Activated CD4-positive, alpha-beta memory T cell treated with anti-CD3 and anti-CD28 coated beads, Interleukin-2, amount 10 ng/mL, durations not matched to agents 7 days and 5 days (primary cell): ENCODE measurements at regions not wholly inside any gene's neighbourhood (a gene's known extent, or its start where the extent isn't known, plus 50 kb on each side); places are given as distances from the start of the nearest gene placed in this dataset.

ENCODE experiments used
- CTCF ChIA-PET: fragments of 350-600 bp; sonication (Branson Sonifier 250); formaldehyde crosslinking; loops from one replicate; lab custom pipeline; 2021; ENCODE audit warnings: antibody characterized with exemption, inconsistent platforms; lab: Charles Lee
- POLR2A ChIA-PET: fragments of 350-600 bp; sonication (Branson Sonifier 250); formaldehyde crosslinking; loops from one replicate; lab custom pipeline; 2021; ENCODE audit warnings: antibody characterized with exemption; lab: Charles Lee
- DNase-seq: peaks from one replicate; pipeline ENCODE4 v3.0.0-alpha.2; 2020
- H3K27ac Mint-ChIP-seq: one replicate; pipeline ENCODE4 v1.8.0; 2021; ENCODE audit warnings: mild to moderate bottlenecking, mixed read lengths
- H3K27me3 Mint-ChIP-seq: one replicate; pipeline ENCODE4 v1.8.0; 2021; ENCODE audit warnings: mixed read lengths
- H3K36me3 Mint-ChIP-seq: one replicate; pipeline ENCODE4 v1.8.0; 2021; ENCODE audit warnings: low read depth, mixed read lengths
- H3K4me1 Mint-ChIP-seq: one replicate; pipeline ENCODE4 v1.8.0; 2021; ENCODE audit warnings: mixed read lengths
- H3K4me3 Mint-ChIP-seq: one replicate; pipeline ENCODE4 v1.8.0; 2021; ENCODE audit warnings: mild to moderate bottlenecking, mixed read lengths
- H3K9me3 Mint-ChIP-seq: one replicate; pipeline ENCODE4 v1.8.0; 2021; ENCODE audit warnings: mixed read lengths

DNA sequence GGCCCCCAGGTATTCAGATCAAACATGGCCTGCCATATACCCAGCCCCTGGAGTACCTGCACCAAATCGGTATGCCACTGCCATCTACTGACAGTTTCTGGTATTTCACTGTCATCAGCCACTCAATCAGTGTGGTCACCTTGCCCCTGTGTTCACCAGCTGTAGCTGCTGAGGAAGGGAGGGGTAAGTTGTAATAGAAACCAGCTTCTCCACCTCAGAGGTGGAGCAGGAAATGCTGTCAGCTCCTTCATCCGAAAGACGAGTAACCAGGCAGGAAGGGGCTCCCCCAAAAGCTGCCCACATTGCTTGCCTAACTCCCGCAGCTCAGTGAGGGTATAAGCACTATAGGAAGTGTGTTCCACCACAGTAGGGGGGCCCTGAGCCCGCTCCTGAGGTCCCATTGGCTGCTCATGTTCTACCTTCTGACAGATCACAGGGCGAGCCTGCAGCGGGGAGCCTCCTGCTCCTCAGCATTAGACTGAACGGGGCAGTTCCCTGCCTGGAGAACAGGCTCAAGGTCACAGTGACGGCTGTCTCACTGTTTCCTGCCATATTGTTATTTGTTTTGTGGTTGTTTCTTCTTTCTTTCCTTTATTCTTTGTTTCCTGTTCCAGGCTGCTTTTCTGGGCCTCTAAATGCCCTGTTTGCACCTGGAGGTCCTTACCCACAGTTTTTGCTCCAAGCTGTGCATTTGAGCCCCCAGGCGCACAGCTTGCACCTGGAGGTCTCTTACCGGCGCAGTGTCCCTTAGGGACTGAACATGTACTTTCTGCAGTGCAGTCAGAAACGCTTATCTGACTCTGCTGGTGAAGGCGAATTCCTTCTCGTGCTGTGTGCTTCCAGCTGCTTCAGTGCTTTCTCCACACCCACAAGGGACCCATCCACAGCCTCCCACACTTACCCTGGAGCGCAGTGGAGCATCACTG, 1638.3 kb downstream of the MRPL39 start:
- Mint-ChIP-seq H3K4me3 (peak overlapping the region; percentile 31), H3K27me3 (no peaks in the 10 kb centered on the region), H3K36me3 (no peaks in the 10 kb centered on the region), H3K4me1 (peaks cover 28% of the 10 kb centered on the region), H3K9me3 (no peaks in the 10 kb centered on the region), H3K27ac (peak overlapping the region; percentile 88)
- ChIA-PET POLR2A (interaction anchor here (1.1 kb wide), 1 partner anchor 107 kb away, joined by 3 read pairs; no protein-coding TSS in a partner anchor), CTCF (interaction anchor here (0.6 to 1.7 kb wide), 7 partner anchors 13 to 1177 kb away, joined by 3 to 16 read pairs (median 5); no protein-coding TSS in a partner anchor)
- peak; percentile 85 for DNase-seq

DNA sequence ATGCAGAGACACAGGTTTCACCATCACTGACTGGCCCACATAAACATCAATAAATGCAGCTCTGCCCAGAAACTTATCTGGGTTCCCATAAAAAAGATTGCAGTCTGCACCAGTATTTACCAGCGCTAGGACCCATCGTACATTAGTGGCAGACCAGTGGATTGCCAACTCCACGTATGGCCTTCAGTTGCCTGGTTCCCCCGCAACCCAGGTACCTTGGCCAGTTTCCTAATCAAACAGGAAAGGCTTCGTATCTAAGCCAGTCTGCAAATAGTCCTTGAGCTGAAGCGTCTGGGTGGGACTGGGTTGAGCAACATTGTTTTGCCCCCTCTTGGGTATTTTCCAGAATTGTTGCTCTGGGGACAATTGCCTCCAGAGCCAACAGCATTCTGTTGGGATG, 1639.3 kb downstream of the MRPL39 start:
- H3K9me3 Mint-ChIP-seq: no peaks in the 10 kb centered on the region
- H3K4me1 Mint-ChIP-seq: peaks cover 29% of the 10 kb centered on the region
- H3K27ac Mint-ChIP-seq: no peak overlapping the region
- H3K27me3 Mint-ChIP-seq: no peaks in the 10 kb centered on the region
- DNase-seq: no peak
- POLR2A ChIA-PET: no interaction called here
- H3K4me3 Mint-ChIP-seq: no peak overlapping the region
- no peaks in the 10 kb centered on the region for H3K36me3 Mint-ChIP-seq
- CTCF ChIA-PET: interaction anchor here (1.7 kb wide), 1 partner anchor 12 kb away, joined by 6 read pairs; no protein-coding TSS in a partner anchor

GRCh38 chr21:23963454-23963853, 1643.8 kb downstream of the MRPL39 start:
- no peaks in the 10 kb centered on the region for H3K9me3 Mint-ChIP-seq
- DNase-seq: no peak
- H3K36me3 Mint-ChIP-seq: no peaks in the 10 kb centered on the region
- H3K27ac Mint-ChIP-seq: no peak overlapping the region
- CTCF ChIA-PET: no interaction called here
- no peak overlapping the region for H3K4me3 Mint-ChIP-seq
- H3K27me3 Mint-ChIP-seq: peaks cover 2% of the 10 kb centered on the region
- POLR2A ChIA-PET: no interaction called here
- peaks cover 9% of the 10 kb centered on the region for H3K4me1 Mint-ChIP-seq

GRCh38 chr21:23960769-23961168, 1646.5 kb downstream of the MRPL39 start:
- peaks cover 3% of the 10 kb centered on the region for H3K4me1 Mint-ChIP-seq
- no peaks in the 10 kb centered on the region for H3K9me3 Mint-ChIP-seq
- H3K36me3 Mint-ChIP-seq: no peaks in the 10 kb centered on the region
- CTCF ChIA-PET: no interaction called here
- peaks cover 5% of the 10 kb centered on the region for H3K27me3 Mint-ChIP-seq
- no peak overlapping the region for H3K27ac Mint-ChIP-seq
- no peak overlapping the region for H3K4me3 Mint-ChIP-seq
- POLR2A ChIA-PET: no interaction called here
- no peak for DNase-seq

DNA sequence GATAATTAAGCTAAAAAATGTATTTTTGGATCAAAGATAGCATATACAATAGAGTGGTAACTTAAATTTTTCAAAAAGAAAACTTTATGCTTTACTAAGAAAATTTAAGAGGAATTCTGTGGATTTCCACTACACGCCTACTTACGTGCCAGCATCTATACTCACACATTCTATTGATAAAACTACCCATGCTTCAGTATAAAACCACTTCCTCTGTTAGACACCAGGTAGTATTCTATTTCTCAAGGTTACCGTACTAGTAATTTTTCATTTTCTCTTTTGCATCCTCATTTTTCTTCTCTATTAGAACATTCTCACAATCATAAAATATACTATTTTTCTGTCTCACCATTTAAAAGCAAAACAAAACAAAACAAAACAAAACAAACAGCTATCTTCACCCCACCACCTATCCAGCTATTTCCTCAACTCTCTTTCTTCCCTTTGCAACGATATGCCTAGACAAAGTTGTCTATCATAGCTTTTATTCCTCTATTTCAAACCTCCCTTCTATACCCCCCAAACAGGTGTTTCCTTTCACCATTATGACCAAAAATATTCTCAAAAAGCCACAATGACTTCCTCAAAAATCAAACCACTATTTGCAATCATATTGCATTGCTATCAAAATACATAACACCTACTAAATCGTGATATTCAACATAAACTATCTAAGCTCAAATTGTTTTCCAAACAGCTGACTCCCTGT, 1652.0 kb downstream of the MRPL39 start:
- H3K27ac Mint-ChIP-seq: no peak overlapping the region
- peaks cover 16% of the 10 kb centered on the region for H3K4me1 Mint-ChIP-seq
- H3K4me3 Mint-ChIP-seq: no peak overlapping the region
- DNase-seq: no peak
- CTCF ChIA-PET: interaction anchor here (1.4 to 1.7 kb wide), 2 partner anchors 13 to 19 kb away, joined by 4 to 6 read pairs; no protein-coding TSS in a partner anchor
- H3K9me3 Mint-ChIP-seq: no peaks in the 10 kb centered on the region
- POLR2A ChIA-PET: interaction anchor here (0.8 kb wide), 1 partner anchor 11 kb away, joined by 3 read pairs; no protein-coding TSS in a partner anchor
- peaks cover 5% of the 10 kb centered on the region for H3K27me3 Mint-ChIP-seq
- H3K36me3 Mint-ChIP-seq: no peaks in the 10 kb centered on the region

GRCh38 chr21:23952269-23952668, 1655.0 kb downstream of the MRPL39 start:
- Mint-ChIP-seq H3K9me3 (no peaks in the 10 kb centered on the region), H3K36me3 (no peaks in the 10 kb centered on the region), H3K4me3 (no peak overlapping the region), H3K27ac (no peak overlapping the region), H3K4me1 (peaks cover 27% of the 10 kb centered on the region), H3K27me3 (peaks cover 2% of the 10 kb centered on the region)
- CTCF ChIA-PET: no interaction called here
- POLR2A ChIA-PET: no interaction called here
- no peak for DNase-seq

GRCh38 chr21:23951251-23951650, 1656.0 kb downstream of the MRPL39 start:
- DNase-seq: no peak
- H3K4me1 Mint-ChIP-seq: peaks cover 27% of the 10 kb centered on the region
- H3K27ac Mint-ChIP-seq: no peak overlapping the region
- no peaks in the 10 kb centered on the region for H3K9me3 Mint-ChIP-seq
- ChIA-PET CTCF (no interaction called here), POLR2A (no interaction called here)
- no peaks in the 10 kb centered on the region for H3K36me3 Mint-ChIP-seq
- no peak overlapping the region for H3K4me3 Mint-ChIP-seq
- H3K27me3 Mint-ChIP-seq: no peaks in the 10 kb centered on the region

DNA sequence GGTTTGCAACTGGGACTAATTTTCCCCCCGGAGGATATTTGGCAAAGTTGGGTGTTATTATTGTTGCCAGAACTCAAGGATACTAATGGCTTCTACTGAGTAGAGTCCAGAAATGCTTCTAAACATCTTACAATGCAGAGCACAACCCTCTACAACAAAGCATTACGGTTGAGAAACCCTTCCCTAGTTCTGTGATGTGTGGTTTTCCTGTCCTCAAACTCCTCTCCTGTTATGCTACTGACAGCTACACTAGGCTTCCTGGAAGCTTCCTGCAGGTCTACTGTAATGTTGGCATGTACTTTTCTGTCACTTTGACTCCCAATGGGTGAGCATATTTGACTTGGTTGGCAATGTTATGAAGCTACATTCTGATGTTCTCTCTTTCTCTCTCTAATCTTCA, 1656.9 kb downstream of the MRPL39 start:
- H3K9me3 Mint-ChIP-seq: no peaks in the 10 kb centered on the region
- DNase-seq: no peak
- no peak overlapping the region for H3K27ac Mint-ChIP-seq
- CTCF ChIA-PET: no interaction called here
- peaks cover 21% of the 10 kb centered on the region for H3K4me1 Mint-ChIP-seq
- no peak overlapping the region for H3K4me3 Mint-ChIP-seq
- no peaks in the 10 kb centered on the region for H3K27me3 Mint-ChIP-seq
- POLR2A ChIA-PET: no interaction called here
- no peaks in the 10 kb centered on the region for H3K36me3 Mint-ChIP-seq

GRCh38 chr21:23949493-23949892, 1657.8 kb downstream of the MRPL39 start:
- DNase-seq: no peak
- Mint-ChIP-seq H3K9me3 (no peaks in the 10 kb centered on the region), H3K4me1 (peaks cover 19% of the 10 kb centered on the region), H3K27me3 (no peaks in the 10 kb centered on the region), H3K36me3 (no peaks in the 10 kb centered on the region), H3K4me3 (no peak overlapping the region), H3K27ac (no peak overlapping the region)
- CTCF ChIA-PET: no interaction called here
- POLR2A ChIA-PET: no interaction called here

DNA sequence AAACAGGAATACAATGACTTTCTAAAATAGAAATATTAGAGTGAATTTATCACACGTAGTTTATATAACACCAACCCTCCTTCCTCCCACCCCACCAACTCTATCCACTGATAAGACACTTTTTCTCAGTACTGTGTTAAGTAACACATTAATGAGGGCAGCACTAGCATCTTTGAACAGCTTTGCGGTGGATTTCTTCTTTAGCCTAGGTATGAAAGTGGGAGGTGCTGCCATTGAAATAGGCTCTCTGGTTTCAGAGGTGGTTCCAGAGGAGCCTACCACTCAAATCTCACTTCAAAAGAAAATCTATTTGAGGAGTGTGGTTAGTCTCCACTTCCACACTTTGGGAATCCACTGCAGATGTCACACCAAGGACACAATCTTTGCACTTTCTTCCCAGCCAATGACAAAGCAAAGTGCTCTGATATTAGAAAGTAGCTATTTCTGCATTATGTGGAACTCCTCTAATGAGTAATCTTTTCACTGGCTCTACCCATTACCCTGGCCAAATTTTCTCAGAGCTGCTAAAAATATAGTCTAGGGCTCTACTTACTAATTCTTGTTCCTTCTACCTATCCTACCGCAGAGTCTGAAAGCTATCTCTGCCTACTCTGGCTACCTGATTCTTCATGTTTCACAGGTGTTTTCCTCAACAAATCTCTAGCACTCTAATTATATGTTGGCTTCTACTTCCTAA, 1667.8 kb downstream of the MRPL39 start:
- CTCF ChIA-PET: no interaction called here
- Mint-ChIP-seq H3K4me1 (no peaks in the 10 kb centered on the region), H3K9me3 (no peaks in the 10 kb centered on the region), H3K4me3 (no peak overlapping the region), H3K27me3 (no peaks in the 10 kb centered on the region), H3K27ac (no peak overlapping the region), H3K36me3 (no peaks in the 10 kb centered on the region)
- DNase-seq: no peak
- POLR2A ChIA-PET: no interaction called here

- POLR2A ChIA-PET: no interaction called here
- H3K36me3 Mint-ChIP-seq: no peaks in the 10 kb centered on the region
- no peak overlapping the region for H3K4me3 Mint-ChIP-seq
- DNase-seq: no peak
- H3K9me3 Mint-ChIP-seq: no peaks in the 10 kb centered on the region
- no peaks in the 10 kb centered on the region for H3K27me3 Mint-ChIP-seq
- H3K4me1 Mint-ChIP-seq: no peaks in the 10 kb centered on the region
- H3K27ac Mint-ChIP-seq: no peak overlapping the region
- CTCF ChIA-PET: no interaction called here
Observed at GRCh38 chr21:23936991-23937390, 1670.3 kb downstream of the MRPL39 start.

DNA sequence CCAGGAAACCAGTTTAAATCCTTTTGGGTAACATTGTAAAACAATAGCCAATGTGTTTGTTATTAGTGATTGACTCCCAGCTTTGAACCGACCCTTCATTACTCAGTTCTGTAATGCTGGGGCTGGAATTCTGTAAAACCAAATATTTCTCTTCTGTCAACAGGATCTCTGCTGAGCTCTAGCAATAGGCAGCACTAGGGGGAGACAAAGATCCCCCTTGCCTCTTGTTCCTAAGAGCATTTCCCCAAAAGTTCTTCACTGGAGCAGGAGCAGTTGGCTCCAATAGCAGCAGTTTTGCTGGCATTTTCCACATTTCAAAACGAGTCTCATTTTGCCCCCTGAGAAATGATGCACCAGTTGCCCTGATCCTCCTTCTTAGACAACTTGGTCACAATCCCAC, 1671.1 kb downstream of the MRPL39 start:
- Mint-ChIP-seq H3K27ac (no peak overlapping the region), H3K36me3 (no peaks in the 10 kb centered on the region), H3K4me1 (no peaks in the 10 kb centered on the region), H3K9me3 (no peaks in the 10 kb centered on the region), H3K27me3 (no peaks in the 10 kb centered on the region), H3K4me3 (no peak overlapping the region)
- CTCF ChIA-PET: interaction anchor here (0.9 kb wide), 1 partner anchor 19 kb away, joined by 4 read pairs; no protein-coding TSS in a partner anchor
- no peak for DNase-seq
- POLR2A ChIA-PET: no interaction called here

- H3K4me1 Mint-ChIP-seq: no peaks in the 10 kb centered on the region
- H3K27ac Mint-ChIP-seq: no peak overlapping the region
- ChIA-PET CTCF (no interaction called here), POLR2A (no interaction called here)
- no peaks in the 10 kb centered on the region for H3K36me3 Mint-ChIP-seq
- DNase-seq: no peak
- peaks cover under 1% of the 10 kb centered on the region for H3K27me3 Mint-ChIP-seq
- no peak overlapping the region for H3K4me3 Mint-ChIP-seq
- no peaks in the 10 kb centered on the region for H3K9me3 Mint-ChIP-seq
Observed at GRCh38 chr21:23930565-23930964, 1676.7 kb downstream of the MRPL39 start.
